Right atrium auricular region (tissue), 2 donors: ENCODE measurements at regions not wholly inside any gene's neighbourhood (a gene's known extent, or its start where the extent isn't known, plus 50 kb on each side); places are given as distances from the start of the nearest gene placed in this dataset.

ENCODE experiments used
- DNase-seq: peaks from one replicate; pipeline ENCODE4 v3.0.0-alpha.2; 2019; ENCODE audit warnings: low spot score
- H3K27ac ChIP-seq, 2 donors: fragments of 200-600 bp; sonication (generic); 1 replicate in 1 of 2; 2 replicates in 1 of 2; pipeline ENCODE4 v1.5.1; 2016 to 2019
- H3K27me3 ChIP-seq, 2 donors: fragments of 200-600 bp; sonication (generic); one replicate each; pipeline versions ENCODE4 v1.5.1 to v1.6.0; 2017 to 2019
- H3K36me3 ChIP-seq: fragments of 200-600 bp; sonication (generic); one replicate; pipeline ENCODE4 v1.5.1; 2016
- H3K4me1 ChIP-seq, 2 donors: fragments of 200-600 bp; sonication (generic); one replicate each; pipeline versions ENCODE4 v1.5.1 to v1.6.0; 2017 to 2019
- H3K4me3 ChIP-seq, 2 donors: fragments of 200-600 bp; sonication (generic); 1 replicate in 1 of 2; 2 replicates in 1 of 2; pipeline ENCODE4 v1.5.1; 2017 to 2019; ENCODE audit warnings: mild to moderate bottlenecking in 1 of 2, moderate library complexity in 1 of 2
- H3K9me3 ChIP-seq, 2 donors: fragments of 200-600 bp; sonication (generic); one replicate each; pipeline ENCODE4 v1.5.1; 2019
- TF ChIP-seq, protein P1 (sequence below), 2 donors: fragments of 200-600 bp; sonication (generic); IDR thresholded peaks; one replicate each; pipeline ENCODE4 v1.5.1; 2019; ENCODE audit warnings: antibody characterized with exemption in 2 of 2

DNA sequence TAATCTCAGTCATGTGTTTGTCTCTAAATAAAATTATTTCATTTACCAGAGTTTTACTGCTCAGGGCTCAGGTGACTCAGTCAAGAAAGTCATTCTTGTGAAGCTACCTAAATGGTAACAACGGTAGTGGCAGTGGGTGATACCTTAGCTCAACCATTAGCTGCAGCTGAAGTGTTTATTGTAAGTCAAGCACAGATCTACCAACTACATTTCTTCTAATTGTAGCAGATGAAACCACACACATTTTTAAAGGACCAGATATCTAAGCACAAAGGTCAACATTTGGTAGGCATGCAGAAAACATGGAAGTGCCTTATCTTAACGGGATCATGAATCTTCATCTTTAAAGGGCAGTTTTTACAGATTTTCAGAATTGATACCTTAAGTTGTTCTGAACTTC is 79.1 kb downstream of the FAT4 start:
- no peaks in the 10 kb centered on the region for H3K27me3 ChIP-seq
- DNase-seq, result no peak
- no peaks in the 10 kb centered on the region for H3K36me3 ChIP-seq
- no peak overlapping the region for H3K4me3 ChIP-seq
- TF ChIP-seq, protein P1, sequence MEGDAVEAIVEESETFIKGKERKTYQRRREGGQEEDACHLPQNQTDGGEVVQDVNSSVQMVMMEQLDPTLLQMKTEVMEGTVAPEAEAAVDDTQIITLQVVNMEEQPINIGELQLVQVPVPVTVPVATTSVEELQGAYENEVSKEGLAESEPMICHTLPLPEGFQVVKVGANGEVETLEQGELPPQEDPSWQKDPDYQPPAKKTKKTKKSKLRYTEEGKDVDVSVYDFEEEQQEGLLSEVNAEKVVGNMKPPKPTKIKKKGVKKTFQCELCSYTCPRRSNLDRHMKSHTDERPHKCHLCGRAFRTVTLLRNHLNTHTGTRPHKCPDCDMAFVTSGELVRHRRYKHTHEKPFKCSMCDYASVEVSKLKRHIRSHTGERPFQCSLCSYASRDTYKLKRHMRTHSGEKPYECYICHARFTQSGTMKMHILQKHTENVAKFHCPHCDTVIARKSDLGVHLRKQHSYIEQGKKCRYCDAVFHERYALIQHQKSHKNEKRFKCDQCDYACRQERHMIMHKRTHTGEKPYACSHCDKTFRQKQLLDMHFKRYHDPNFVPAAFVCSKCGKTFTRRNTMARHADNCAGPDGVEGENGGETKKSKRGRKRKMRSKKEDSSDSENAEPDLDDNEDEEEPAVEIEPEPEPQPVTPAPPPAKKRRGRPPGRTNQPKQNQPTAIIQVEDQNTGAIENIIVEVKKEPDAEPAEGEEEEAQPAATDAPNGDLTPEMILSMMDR (IDR thresholded peaks at IDR 0.05), result no peak
- peak overlapping the region in 1 of 2 donors; percentile 5 for H3K27ac ChIP-seq
- peaks cover 0 to 38% of the 10 kb centered on the region in 2 donors for H3K4me1 ChIP-seq
- no peaks in the 10 kb centered on the region for H3K9me3 ChIP-seq

DNA sequence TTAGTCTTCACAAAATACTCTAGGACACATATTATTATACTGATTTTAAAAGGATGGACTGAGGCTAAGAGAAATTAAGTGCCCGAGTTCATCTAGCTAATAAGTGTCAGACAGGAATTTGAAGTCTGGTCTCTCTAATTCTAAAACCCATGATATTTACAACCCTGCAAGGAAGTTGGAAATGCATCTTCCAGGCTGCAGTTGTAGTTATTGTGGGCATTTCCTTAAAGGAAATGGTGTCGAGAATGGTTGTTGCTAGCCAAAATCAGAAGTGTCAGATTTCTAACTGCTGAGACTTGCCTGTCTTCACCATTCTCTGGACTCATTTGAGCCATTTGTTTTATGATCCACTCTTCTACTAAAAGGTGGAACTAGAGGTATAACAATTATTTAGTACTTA is 82.5 kb downstream of the FAT4 start:
- no peak for DNase-seq
- H3K4me1 ChIP-seq, result peaks cover 0 to 17% of the 10 kb centered on the region in 2 donors
- TF ChIP-seq, protein P1 (IDR thresholded peaks at IDR 0.05), result no peak
- H3K27me3 ChIP-seq, result no peaks in the 10 kb centered on the region
- no peak overlapping the region for H3K4me3 ChIP-seq
- peak overlapping the region in 1 of 2 donors; percentile 5 for H3K27ac ChIP-seq
- no peaks in the 10 kb centered on the region for H3K9me3 ChIP-seq
- H3K36me3 ChIP-seq, result no peaks in the 10 kb centered on the region

DNA sequence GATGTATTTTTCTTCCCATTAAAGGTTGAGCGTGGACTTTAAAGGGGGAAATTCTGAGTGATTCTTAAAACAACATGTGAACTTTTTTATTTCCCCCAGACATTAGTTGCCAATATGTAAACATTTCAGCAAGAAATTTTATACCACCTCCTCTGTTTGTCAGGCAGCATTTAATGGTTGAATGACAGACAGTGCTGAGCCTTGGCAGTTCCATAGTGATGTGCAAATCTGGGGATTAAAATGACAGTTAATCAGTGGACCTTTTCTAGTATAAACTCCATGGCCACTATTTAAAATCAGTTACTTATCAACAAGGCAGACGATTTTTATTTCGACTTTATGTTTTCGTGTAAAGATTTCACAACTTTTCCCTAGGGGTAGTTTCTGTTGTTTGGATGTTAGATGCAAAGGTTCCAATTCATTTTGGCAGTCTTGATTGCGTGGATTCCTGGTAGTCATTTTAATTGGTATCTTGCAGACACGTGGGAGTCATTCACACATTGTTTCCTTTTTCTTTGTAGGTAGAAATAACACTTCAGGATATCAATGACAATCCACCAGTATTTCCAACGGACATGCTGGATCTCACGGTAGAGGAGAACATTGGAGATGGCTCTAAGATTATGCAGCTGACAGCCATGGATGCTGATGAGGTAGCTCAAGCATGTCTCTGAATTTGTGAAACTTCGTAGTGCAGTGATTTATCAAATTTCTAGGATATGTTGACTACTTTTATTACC is 83.7 kb downstream of the FAT4 start:
- Histone ChIP-seq H3K27ac (peak overlapping the region in 1 of 2 donors; percentile 5), H3K9me3 (no peaks in the 10 kb centered on the region), H3K4me3 (no peak overlapping the region), H3K4me1 (peaks cover 0 to 6% of the 10 kb centered on the region in 2 donors), H3K36me3 (no peaks in the 10 kb centered on the region), H3K27me3 (no peaks in the 10 kb centered on the region)
- DNase-seq, result no peak
- TF ChIP-seq, protein P1 (IDR thresholded peaks at IDR 0.05), result no peak

DNA sequence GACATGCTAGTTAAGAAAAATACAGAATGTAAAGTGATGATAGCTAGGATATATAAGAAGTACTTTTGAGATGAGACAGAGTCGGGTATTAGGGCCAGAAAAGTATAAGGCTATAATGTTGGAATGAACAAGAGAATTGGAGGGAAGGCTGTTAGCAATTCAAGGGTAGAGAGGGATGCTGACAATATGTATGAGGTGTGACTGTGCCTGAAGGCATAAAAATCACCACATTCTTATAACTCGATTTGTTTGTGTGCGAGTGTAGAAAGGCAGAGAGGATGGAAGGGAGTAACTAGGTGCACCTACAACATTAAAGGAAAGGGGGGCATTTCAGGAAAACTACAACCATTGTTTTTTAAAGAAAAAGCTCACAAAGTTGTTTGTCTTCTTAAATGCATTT is 86.0 kb downstream of the FAT4 start:
- no peaks in the 10 kb centered on the region for H3K27me3 ChIP-seq
- no peak overlapping the region for H3K27ac ChIP-seq
- no peaks in the 10 kb centered on the region for H3K4me1 ChIP-seq
- no peak overlapping the region for H3K4me3 ChIP-seq
- H3K9me3 ChIP-seq, result no peaks in the 10 kb centered on the region
- TF ChIP-seq, protein P1 (IDR thresholded peaks at IDR 0.05), result no peak
- DNase-seq, result no peak
- no peaks in the 10 kb centered on the region for H3K36me3 ChIP-seq

DNA sequence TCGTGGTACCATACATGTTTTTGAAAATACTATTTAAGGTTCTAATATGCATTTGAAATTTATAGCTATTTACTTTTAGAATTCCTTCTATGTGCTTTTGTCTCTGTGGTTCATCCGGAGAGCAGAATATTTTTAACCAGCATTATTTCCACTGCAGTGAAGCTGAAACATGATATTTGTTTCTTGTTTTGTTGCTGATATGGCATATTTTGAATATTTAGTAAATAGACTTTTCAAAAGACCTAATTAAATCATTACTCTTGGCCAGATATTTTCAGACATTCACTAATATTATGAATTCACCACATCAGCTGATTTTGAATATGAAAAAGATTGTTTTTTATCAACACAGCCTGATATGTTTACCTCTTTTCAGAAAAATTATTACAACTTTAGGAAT is 87.0 kb downstream of the FAT4 start:
- Histone ChIP-seq H3K27ac (no peak overlapping the region), H3K4me1 (no peaks in the 10 kb centered on the region), H3K4me3 (no peak overlapping the region), H3K27me3 (no peaks in the 10 kb centered on the region), H3K36me3 (no peaks in the 10 kb centered on the region), H3K9me3 (no peaks in the 10 kb centered on the region)
- no peak for DNase-seq
- TF ChIP-seq, protein P1 (IDR thresholded peaks at IDR 0.05), result no peak

DNA sequence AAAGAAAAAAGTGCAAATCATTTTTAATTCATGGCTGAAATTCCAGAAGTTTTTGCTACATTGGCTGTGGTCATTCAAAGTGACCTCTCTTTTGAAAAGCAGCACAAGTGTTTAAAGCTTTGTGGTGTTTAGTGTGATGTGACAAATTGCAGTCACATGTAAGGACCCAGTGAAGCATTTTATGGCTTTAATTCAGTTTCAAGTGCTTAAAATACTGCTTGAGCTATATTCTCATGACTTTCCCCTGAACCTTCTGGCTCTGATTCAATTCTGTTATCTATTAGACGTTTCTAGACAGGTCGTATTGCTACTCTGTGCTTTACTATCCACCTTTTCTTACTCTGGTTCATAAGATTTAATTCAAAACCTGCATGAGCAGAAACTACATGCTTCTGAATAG is 105.8 kb downstream of the FAT4 start:
- peaks cover 18% of the 10 kb centered on the region for H3K36me3 ChIP-seq
- H3K4me3 ChIP-seq, result no peak overlapping the region
- H3K27me3 ChIP-seq, result no peaks in the 10 kb centered on the region
- DNase-seq, result no peak
- H3K27ac ChIP-seq, result no peak overlapping the region
- peaks cover 0 to 7% of the 10 kb centered on the region in 2 donors for H3K4me1 ChIP-seq
- no peaks in the 10 kb centered on the region for H3K9me3 ChIP-seq
- TF ChIP-seq, protein P1 (IDR thresholded peaks at IDR 0.05), result no peak
